HG02852 (cell line): ENCODE measurements at regions not wholly inside any gene's neighbourhood (a gene's known extent, or its start where the extent isn't known, plus 50 kb on each side); places are given as distances from the start of the nearest gene placed in this dataset.

Experiments used
- ATAC-seq: cut with Tn5 transposase; IDR thresholded peaks from one replicate; pipeline ENCODE4 v1.9.1; 2021; ENCODE audit warnings: mild to moderate bottlenecking, moderate library complexity; ENCODE audit not compliant: unreplicated experiment

DNA sequence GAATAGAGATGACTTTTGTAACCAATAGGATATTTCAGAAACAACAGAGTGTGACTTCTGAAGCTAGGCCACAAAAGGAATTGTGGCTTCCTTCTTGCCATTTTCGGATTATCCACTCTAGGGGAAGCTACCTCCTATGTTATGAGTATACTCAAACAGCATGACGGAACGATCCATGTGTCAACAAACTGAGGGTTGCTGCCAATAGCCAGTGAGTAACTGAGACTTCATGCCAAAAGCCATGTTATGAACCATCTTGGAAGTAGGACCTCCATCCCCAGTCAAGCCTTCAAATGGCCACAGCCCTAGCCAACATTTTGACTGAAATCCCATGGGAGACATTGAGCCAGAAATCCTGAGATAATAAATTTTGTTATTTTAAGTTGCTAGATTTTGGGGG is 69.0 kb upstream of the IL6 start:
- no peak for ATAC-seq

DNA sequence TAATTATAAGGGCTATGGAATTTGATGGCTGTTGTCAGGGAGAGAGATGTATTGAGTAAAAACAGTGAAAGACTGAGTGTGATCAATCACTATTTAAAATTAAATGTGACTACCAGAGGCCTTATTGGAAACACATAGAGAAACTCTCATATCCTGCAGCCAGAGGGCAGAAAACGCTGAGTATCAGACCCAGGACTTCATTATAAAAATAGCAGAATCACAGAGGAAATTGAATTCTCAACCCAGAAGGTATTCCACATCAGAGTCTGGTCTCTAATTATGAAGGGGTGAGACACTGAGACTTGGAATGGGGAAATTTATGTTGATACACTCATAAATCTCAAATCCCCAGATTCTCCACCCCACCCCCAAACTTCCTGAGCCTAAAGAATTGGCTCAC is 69.5 kb upstream of the IL6 start:
- ATAC-seq: no peak

DNA sequence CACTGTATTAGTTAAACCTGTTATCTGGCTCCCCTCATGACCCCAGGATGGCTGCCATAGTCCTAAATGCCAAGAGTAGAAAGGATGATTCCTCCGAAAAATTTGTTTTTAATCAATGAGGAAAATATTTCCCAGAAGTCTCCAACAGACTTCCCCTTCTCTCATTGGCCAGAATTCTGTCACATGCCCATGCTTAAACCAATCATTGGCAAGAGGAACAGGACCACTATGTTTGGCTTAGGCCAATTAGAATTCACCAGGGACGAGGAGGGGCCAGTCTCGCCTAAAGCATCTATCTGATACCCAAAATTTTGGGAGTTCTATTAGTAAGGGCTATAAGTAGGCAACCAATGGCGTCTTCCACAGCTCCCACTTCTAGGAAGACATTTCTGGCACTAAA is 71.2 kb upstream of the IL6 start:
- no peak for ATAC-seq

DNA sequence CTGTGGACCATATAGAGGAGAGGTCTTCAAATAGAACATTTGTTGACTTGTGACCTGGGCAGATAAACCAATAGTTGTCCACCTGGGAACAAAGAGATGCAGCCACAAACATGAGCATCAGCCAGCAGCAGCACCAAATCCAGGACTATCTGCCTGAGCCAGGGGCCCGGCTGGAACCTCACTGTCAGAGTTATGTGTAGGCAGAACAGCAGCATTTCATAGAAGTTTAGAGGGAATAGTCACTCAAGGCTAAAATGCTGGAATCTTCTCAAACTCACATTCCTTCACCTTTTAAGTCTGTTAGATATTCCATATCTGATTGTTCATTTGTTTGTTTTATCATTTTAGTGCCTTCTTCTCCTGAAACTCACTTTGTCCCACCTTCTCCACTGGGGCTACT is 72.2 kb upstream of the IL6 start:
- ATAC-seq: no peak

DNA sequence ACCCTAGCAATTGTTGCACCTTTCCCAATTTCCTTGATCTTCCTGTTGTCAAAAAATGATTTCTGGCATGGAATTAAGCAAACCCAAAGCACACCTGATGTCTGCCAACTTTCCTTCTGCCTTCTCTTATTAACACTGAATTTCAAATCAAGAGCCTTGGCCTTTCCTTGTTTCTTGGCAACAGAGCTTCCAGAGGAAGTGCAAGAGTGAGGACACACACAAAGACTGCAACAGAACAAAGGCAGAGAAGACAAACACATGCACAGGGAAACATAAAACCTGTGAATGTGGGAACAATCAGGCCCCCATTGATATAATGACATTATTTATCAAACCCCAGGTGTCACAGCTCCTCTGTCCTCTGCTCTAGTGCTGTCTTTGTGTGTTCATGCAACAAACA is 73.0 kb upstream of the IL6 start:
- no peak for ATAC-seq

DNA sequence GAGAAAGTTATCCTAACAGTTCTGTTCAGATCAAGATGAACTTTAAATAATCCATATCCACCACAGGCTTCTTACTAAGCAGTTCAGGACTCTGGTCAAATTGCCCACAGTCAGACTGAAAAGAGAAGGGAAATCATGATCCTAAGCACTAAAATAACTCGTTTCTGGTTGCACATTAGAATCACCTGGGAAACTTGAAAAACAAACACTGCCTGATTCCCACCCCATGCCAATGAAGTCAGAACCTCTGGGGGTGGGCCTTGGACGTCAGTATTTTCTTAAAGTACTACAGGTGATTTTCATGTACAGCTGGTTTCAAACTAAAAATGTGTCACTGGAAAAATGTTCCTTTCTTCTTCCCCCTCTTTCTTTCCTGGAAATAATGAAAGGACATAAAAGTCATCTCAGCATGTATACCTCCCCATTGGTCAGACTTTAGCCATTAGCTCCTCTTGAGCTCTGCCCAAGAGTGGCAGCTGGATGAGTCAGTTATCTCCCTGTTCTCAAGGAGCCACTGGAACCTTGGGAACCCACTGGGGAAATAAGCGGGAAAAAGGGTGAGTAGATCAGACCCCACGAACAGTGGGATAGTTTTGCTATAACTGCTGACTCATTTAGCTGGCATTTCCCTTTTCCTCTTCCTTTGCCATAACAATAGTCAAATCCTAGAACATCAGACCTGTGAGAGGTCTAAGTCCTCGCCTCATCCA is 75.3 kb upstream of the IL6 start:
- no peak for ATAC-seq

DNA sequence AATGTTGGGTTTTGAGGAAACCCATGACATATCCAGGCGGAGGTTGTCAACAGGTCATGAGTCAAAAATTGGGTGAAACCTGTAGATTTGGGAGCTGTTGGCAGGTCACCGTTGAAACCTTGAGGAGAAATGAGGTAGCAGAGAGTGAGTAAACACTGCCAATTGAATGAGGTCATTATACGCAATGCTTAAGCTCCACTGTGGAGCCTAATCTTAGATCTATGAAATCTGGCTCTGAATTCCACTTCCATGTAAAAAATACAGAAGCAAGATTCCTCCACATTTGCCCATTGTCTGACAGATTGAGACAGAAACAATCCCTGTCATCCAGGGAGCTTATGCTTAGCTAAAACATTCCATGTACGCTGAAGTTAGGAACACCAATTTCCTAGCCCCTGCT is 76.0 kb upstream of the IL6 start:
- no peak for ATAC-seq

DNA sequence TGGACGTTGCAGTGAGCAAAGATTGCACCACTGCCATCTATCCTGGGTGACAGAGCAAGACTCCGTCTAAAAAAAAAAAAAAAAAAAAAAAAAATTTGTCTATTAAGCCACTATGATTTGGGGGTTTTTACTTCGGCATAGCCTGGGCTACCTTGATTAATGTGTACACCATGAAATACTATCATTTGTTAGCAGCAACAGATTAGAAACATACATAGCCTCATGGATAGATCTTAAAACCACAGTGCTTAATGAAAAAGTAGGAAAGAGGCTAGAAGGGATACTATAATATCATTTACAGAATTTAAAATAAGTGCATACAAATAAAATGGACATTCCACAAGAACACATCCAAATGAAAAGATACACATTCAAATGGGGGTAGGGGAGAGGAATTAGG is 77.3 kb upstream of the IL6 start:
- ATAC-seq: no peak

DNA sequence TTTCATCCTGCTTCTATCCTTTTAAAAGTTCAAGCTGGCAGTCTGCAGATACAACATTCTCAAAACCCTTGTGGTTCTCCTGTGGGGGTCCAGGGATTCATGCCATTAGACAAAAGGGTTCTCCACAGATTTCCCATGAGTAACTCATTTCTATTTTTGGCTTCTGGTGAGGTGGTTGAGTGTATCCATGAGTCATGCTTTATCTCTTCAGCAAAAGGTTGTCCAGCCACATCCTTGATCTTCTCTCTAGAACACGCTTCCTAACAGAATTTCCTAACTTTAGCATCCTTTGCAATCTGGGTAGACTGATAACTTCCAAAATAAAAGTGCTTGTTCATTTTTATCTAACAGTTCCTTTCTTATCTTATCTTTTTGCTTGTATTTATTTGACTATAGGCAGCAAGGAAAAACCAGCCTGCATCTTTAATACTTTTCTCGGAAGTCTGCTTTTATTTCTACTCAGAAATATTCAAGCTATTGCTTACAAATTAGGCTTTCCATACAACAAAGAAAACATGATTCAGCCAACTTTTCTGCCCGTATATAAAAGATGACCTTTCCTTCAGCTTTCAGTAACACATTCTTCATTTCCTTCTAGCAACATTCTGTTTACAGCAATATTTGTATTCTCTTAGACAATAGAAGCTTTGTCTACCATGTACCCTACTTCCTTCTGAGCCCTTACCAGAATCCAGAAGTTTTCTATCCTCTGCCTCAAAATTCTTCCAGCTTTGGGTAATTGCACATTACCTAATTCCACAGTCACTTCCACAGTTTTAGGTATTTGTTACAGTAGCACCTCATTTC is 79.3 kb upstream of the IL6 start:
- ATAC-seq: no peak

DNA sequence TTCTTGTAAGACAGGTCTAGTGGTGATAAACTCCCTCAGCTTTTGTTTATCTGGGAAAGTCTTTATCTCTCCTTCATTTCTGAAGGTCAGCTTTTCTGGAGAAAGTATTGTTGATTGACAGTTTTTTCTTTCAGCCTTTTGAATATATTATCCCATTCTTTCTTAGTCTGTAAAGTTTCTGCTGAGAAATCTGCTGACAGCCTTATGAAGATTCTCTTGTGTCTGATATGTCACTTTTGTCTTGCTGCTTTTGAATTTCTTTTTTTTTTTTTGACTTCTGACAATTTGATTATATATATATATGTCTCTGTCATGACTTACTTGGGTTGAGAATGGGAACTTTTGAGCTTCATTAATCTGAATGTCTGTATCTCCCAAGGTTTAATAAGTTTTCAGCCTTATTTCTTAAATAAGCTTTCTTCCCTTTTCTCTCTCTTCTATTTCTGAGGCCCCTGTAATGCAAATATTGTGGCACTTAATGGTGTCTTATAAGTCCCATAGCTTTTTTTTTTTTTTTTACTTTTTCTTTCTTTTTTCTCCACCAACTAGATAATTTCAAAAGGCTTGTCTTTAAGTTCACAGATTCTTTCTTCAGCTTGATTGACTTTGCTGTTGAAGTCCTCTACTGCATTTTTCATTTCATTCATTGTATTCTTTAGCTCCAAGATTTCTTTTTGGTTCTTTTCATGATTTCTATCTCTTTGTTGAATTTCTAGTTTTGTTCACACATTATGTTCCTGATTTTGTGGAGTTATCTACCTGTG is 81.4 kb upstream of the IL6 start:
- ATAC-seq: no peak

DNA sequence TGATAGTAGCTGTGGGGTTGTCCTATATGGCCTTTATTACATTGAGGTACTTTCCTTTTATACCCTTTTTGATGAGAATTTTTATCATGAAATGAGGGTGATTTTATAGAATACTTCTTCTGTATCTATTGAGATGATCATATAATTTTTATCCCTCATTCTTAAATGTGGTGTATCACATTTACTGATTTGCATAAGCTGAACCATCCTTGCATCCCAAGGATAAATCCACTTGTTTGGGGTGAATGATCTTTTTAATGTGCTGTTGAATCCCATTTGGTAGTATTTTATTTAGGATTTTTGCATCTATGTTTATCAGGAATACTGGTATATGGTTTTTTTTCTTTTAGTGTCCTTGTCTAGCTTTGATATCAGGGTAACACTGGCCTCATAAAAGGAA is 84.5 kb upstream of the IL6 start:
- ATAC-seq: no peak

DNA sequence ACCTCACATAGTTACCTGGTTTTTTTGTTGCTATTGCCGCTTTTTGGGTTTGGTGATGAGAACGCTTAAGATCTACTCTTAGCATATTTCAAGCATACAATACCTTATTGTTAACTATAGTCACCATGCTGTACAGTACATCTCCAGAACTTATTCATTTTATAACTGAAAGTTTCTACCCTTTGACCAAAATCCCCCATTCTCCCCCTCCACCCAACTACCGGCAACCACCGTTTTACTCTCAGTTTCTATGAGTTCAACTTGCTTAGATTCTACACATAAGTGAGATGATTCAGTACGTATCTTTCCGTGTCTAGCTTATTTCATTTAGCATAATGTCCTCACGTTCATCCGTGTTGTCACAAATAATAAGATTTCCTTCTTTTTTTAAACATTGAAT is 86.7 kb upstream of the IL6 start:
- ATAC-seq: peak; percentile 99

DNA sequence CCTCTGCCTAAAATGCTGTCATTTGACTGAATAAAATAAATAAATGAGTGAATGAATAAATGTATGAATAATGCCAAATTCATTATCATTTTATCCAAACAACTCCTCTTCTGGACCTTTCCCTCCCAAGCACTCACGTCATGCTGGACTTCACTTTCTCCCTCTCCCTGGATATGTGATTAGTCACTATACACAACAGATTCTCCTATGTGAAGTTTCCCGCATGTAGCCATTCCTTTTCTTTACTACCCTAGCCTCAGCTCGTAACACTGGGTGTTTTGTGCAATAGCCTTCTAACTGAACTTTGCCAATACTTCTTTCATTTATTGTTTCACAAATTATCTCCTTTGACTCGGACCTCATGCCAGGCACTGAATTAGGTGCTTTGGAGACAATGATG is 87.6 kb upstream of the IL6 start:
- ATAC-seq: no peak

DNA sequence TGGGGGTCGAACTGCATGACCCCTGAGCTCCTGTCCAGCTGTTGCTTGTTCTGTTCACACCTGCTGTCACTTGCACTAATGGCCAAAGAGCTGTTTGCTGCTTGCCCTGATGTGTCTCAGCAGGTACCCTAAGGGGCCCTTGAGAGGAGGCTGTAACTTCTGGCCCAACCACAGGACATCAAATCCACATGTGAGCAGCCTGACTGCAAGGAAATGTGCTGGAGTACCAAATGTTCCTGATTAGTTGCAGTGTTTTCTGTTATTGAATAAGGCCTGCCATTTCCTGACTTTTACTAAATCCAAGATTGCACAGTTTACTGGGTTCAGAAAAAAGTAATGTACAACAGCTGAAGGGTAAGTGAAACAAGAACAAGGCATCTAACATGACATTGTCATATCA is 91.7 kb upstream of the IL6 start:
- no peak for ATAC-seq

DNA sequence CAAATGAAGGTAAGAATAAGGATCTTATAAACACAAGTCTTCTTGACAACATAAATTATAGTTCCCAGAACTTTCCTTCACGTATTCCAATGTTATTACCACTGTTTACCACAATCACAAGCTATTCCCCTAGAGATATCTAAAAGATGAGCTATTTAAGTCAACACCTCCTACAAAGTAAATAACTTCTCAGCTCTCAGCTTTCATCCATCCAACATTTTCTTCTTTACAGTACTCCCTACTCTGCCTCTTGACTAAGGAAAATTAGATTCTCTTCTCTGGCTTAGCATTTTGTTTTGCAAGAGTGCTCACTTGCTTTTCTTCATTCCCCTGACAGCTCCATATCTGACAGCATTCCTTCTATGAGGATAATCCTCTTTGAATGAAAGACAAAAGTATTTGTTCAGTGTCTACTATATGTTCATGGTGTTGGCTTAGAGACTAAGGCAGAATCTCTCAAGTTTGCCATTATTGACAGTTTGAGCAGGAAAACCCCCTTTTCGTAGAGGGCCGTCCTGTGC is 93.0 kb upstream of the IL6 start:
- no peak for ATAC-seq

DNA sequence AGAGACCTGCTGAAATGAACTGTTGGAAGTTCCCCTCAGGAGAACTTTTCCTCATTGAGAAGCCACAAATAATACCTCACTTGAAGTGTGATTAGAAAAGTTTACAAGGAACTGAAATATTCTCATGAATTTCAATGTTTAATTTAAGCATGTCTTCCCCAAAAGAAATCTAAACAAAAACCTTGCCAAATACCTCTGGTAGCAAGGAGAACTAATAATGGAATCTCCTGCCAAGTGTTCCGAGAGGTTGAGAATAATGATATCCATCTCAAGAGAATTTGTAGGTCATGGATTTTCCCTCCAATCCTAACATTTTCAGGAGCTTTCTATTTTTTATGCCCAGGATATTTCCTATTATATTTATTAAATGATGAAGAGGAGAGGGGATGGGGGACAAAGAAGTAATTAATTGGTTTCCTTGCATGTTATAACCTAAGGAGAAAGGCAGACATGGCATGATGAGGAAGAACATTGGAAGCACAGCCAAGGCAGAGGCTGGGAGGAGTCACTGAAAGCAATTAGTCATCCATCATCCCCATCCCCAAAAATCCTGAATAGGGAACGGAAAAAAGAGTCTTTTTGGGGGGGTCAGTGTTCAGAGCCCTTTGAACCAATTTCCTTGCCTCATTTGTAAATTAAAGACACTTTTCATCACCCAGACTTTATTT is 93.6 kb upstream of the IL6 start:
- ATAC-seq: no peak

DNA sequence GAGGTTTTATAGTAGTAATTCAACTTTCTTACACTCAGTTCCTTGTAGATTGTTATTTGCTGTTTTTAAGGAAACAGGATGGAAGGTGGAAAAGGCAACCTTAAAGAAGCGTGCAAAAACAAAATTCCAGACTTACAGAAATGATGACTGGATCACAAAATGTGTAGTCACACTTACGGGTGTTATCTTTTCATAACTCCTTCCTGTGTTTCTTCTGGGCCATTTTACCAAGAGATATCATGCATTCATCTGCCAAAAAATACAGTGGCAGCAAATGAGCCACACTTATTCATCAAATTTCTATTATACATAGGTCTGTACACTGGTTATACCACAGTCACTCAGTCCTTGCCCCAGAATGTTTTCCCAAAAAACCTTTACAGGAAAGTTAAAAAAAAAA is 94.3 kb upstream of the IL6 start:
- no peak for ATAC-seq

DNA sequence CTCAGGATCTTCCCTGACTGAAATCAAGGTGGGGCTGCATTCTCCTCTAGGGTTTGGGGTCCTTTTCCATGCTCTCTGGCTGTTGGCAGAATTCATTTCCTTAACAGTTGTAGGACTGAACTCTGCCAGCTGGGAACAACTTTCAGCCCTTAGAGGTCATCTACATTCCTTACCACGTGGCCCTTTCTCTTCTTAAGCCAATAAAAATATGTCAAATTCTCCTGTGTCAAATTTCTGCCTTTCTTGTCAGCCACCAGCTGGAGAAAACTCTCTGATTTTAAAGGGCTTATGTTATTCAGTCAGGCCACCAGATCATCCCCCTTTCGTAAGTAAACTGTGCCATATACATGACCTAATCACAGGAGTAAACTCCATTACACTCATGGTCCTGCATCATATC is 95.3 kb upstream of the IL6 start:
- ATAC-seq: no peak

DNA sequence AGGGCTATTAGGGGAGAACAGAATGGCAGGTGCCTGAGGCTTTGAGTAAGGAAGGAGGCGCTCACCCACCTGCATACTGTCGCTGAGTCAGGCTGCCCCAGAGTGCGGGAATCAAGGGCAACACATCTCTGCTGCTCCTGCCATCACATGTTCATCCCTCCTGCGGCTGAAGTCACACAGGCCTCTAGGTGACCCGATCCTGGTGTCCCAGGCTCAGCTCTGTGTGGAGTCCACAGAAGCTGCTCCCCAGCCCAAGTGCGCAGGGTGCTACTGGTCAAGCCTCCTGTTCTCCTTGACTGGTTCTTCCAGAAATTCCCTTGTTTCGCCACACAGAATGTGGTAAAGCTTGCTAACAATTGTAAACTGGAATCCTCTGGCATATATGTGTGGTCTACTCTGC is 96.9 kb upstream of the IL6 start:
- ATAC-seq: no peak

DNA sequence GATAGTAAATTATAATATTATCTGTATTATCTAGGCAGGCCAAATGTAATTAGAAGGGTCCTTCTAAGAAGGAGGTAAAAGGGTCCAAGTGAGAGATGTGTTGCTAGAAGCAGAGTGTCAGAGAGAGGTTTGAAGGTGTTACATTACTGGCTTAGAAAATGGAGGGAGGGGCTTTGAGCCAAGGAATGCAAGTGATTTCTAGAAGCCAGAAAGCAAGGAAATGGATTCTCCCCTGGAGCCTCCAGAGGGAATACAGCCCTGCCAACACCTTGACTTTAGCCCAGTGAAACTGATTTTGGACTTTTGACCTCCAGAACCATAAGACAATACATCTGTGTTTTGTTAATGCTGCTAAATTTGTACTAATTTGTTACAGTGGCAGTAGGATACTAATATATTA is 97.9 kb upstream of the IL6 start:
- no peak for ATAC-seq

DNA sequence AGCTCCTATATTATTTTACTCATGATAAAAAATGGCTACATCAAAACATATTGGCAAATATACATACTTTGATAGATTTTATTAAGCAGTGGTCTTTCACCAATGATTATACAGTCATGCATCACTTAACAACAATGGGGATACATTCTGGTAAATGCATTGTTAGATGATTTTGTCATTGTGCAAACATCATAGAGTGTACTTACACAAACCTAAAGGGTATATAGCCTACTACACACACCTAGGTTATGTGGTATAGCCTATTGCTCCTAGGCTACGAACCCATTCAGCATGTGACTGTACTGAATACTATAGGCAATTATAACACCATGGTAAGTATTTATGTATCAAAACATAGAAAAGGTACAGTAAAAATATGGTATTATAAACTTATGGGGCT is 98.9 kb upstream of the IL6 start:
- no peak for ATAC-seq
